T-helper 1 cell treated with Interleukin-12 subunit alpha and Interleukin-12 subunit beta and Interleukin-4 antibody, amounts not matched to agents 30 ng/mL and 1 ng/mL, for 36 hours (primary cell): ENCODE measurements at regions not wholly inside any gene's neighbourhood (a gene's known extent, or its start where the extent isn't known, plus 50 kb on each side); places are given as distances from the start of the nearest gene placed in this dataset.

Source experiments
- intact Hi-C: fragments of 100-400 bp; cut with micrococcal nuclease; formaldehyde crosslinking; loops from one replicate; pipeline ENCODE4 v1.15.1; 2024

DNA sequence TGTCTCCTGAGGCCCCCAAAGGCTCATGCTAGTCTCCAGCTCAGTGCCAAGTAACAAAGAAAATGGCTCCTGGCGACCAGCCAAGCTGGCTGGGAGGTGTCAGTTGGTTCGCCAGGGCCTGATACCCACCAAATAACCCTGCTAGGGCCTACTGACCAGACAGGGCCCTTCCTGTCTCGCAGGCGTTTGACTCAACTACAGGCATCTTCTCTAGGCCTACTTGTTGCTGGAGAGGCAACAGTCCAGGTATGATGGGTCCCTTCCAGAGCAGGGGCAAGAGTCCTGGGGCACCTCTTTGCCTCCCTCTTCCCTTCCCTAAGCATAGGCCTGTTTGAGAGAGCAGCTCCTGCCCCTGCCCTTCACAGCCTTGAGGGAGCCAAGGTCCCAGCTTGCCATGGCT, 147.9 kb upstream of the VANGL1 start:
- intact Hi-C loops = no loop called here

DNA sequence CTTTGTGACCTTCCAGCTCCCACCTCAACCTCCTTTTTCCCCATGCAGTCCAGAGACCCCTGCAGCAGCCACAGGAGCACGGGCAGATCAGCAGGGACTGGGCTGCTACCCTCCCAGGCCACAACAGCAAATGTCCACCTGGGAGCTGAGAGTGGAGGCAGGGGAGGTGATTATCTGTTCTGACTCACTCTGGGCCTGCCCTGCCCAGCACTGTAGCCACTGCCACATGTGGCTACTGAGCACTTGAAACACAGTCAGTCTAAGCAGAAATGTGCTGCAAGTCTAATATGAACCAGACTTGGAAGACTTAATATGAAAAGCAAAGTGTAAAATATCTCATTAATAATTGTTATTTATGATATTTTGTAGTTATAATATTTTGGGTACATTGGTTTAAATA, 148.9 kb upstream of the VANGL1 start:
- intact Hi-C loops = no loop called here

GRCh38 chr1:115492019-115492595, 149.7 kb upstream of the VANGL1 start:
- intact Hi-C loops = no loop called here

- intact Hi-C loops = no loop called here
Observed at GRCh38 chr1:115491298-115492018, 150.3 kb upstream of the VANGL1 start.

- intact Hi-C loops = no loop called here
Observed at GRCh38 chr1:115479055-115479482, 141.0 kb upstream of the NGF start.

DNA sequence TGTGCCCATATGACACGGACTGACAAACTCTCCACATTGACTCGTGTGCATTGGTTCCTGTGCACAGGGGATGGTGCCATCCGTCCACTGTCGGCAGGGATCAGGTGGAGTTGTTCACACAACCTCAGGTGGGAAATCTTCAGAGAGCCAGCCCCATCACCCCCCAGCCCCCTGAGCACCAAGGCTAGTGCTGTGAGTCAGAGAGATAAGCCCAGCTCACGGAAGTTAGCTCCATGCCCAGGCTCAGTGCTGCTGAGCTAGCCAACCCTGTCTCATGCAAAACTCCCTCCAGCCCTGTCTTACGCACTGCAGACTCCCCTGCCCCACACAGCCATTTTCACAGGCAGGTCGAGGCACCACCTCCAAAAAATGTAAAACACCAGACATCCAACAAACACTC, 139.0 kb upstream of the NGF start:
- intact Hi-C loops = no loop called here

DNA sequence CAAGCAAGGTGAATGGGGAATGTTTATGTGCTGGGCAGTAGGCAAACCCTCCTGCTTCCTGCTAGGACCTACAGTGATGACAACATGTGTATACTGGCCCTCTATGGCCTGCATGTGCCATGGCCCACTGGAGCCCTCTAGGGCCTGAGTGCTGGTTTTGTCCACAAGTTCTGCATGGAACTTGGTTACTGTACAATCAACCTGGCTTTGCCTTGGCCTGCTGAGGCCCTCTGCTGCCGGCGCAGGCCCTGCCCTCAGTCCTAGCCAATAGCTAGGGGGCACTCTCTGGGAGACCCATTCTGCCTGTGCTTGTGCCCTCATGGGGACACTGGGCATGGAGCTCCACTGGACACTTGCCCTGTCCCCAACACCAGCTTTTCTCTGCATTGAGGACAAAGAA, 138.6 kb upstream of the NGF start:
- intact Hi-C loops = no loop called here

- intact Hi-C loops = no loop called here
Observed at GRCh38 chr1:115475901-115476300, 137.9 kb upstream of the NGF start.

- intact Hi-C loops = no loop called here
Observed at GRCh38 chr1:115475252-115475651, 137.2 kb upstream of the NGF start.

DNA sequence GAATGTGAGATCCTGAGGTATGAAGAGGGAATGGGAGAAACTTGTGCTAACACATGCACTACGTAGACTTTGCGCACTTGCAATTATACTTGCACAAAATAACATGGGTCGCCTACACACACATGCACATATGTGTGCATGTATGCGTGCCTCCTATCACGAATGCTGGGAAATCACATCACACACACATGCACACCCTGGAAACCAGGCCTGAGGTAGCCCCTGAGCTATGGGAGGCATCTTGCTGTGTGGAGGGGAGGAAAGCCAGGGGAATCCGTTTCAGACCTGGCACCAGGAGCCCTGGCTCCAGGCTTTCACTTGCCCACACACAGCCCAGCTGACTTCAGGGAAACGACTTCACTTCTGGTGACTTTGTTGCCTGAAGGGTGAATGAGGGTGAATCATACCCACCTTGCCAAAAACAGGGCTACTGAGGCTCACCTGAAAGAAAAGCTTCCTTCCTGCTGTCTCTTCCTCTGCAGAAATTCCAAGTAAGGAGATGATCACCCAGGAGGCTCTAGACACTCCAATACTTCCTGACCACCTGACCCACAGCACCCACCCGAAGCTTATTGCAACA, 136.0 kb upstream of the NGF start:
- intact Hi-C loops = no loop called here

DNA sequence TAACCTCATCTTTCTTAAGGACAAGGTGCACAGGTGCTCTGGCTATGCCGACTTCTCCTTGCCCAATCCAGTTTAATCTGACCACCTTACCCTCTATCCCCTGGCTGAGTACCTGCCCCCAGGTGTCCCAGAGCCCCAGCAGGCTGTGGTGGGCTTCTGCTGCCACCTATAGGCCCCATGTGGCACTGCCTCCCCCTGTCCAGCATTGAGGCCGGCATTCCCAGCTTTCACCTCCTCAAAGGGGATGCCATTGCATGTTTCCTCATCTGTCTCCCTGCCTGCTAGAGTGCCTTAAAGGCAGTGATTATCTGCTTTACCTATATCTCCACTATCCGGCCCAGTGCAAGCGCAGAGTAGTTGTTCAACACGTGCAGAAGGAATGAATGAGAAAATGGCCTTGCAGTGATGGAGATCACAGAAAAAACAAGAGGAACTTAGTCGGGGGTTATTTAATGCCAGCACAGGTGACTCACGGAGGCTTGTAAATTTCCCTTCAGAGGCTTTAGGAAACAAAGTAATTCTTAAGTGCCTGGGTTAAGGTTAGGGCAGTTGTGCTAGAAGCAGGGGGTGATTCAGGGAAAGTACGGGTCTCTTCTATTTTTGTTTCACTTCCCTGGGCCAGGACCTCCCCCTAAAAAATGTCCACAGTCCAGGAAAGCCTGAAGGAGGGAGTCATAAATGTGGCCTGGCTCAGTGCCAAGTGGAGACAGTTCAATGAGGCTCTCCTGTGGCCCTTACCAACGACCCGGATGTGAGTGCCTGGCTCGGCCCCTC, 131.8 kb upstream of the NGF start:
- intact Hi-C loops = loop anchor here (1.0 kb wide), 1 partner anchor 331 kb away; no protein-coding TSS in a partner anchor

GRCh38 chr1:115467790-115468189, 129.7 kb upstream of the NGF start:
- intact Hi-C loops = no loop called here

- intact Hi-C loops = no loop called here
Observed at GRCh38 chr1:115467196-115467595, 129.1 kb upstream of the NGF start.

GRCh38 chr1:115466433-115466832, 128.4 kb upstream of the NGF start:
- intact Hi-C loops = no loop called here

DNA sequence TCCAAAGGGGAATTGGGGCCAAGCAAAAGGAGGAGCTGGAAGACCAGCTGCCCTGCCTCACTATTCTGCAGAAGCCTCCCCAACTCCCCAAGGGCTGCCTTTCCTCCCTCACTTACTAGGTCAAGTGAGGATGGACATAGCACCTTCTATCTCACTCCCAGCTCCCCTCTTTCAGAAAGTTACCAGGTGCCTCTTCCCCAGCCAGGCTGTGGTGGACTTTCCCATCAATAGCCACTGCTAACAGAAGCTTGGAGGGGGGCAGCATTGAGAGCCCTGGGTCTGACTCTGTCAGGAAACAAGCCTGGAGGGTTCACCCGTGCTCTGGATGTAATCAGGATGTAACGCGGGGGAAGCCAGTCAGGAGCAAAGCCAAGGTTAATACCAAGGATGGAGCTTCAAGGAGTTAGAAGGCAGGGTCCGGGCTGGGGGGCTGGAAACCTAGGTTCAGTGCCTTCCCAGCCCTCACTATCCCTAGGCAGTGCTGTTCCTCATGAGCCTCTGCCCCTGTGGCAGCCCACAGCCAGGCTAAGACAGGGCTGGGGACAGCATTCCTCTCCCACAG, 127.8 kb upstream of the NGF start:
- intact Hi-C loops = no loop called here

- intact Hi-C loops = no loop called here
Observed at GRCh38 chr1:115463347-115463746, 125.3 kb upstream of the NGF start.

- intact Hi-C loops = no loop called here
Observed at GRCh38 chr1:115462566-115463076, 124.6 kb upstream of the NGF start.

DNA sequence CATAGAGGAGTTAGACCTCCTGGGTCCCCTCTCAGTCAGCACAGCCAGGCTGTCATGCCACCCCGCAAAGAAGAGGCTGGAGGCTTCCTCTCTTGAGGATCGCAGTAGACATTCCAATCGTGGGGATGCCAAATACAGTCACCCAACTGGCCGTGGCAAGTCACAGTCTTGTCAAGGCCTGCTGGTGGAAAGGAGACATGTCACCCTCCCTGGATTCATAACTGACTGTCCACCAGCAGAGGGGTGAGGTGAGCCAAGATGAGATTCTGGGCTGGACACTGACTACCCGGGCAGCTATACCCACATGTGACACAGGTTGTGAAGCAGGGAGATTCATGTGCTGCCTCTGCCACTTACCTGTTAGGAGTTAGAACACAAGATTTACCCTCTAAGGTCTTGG, 123.5 kb upstream of the NGF start:
- intact Hi-C loops = no loop called here

DNA sequence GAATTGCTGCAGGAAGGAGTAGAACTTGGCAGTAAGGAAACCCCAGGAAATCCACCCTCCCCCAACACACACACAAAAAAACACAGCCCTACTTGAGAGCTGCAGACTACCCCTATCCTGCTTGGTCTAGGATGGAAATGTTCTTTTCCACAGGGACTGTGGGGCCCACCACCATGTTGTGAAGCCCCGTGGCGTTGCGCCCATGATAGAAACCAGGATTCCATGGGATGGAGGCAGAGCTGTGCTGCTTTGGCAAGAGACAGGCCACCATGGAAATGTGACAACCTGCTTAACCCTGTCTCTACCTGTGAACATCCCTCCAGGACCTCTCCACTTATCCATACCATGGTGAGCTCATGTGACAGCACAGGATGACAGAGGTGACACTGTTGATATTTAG, 121.1 kb upstream of the NGF start:
- intact Hi-C loops = no loop called here

- intact Hi-C loops = no loop called here
Observed at GRCh38 chr1:115458426-115459114, 120.5 kb upstream of the NGF start.

DNA sequence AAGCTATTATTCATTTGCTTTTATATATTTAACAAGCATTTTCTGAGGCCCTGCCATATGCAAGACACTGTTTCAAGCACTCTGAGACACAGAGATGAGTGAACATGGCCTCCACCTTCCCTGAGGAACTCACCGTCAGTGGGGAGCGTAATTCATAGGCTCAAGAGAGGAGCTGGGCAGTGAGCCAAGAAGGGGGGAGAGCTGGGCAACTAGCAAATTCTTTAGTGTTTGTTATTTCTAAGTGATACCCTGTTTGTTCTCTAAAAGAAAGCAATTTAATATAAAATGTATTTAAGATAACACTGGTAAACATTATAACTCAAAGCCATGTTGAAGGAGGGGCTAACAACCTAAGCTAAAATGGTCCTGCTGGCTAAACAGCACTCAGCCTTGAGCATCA, 119.2 kb upstream of the NGF start:
- intact Hi-C loops = no loop called here
